ENCODE measurements at regions not wholly inside any gene's neighbourhood (a gene's known extent, or its start where the extent isn't known, plus 50 kb on each side); places are given as distances from the start of the nearest gene placed in this dataset.
A peak's percentile ranks its signal among the peaks of the same experiment; 100 is the strongest.

DNA sequence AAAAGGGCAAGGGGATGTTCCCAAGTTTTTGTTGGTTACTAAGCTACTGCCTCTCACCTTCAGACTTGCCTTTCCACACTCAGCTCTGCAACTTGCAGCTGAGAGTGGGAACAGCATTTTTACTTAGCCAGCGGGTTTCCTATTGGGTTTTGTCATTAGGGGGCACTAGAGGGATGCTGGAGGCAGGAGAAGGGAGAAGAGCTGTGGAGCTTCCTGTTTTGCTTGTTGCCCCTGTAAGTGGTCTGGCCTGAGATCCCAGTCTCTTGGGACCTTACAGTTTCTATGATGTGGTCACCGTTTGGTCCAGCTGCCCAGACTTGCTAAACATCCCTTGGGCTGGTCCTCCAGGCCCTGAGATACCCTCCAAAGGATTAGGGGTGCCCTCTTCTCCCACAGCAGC is 209.6 kb upstream of the NLRP1 start:
- no peak for TF ChIP-seq POLR2AphosphoS5 (IDR thresholded peaks at IDR 0.05)
- TF ChIP-seq, protein P1, sequence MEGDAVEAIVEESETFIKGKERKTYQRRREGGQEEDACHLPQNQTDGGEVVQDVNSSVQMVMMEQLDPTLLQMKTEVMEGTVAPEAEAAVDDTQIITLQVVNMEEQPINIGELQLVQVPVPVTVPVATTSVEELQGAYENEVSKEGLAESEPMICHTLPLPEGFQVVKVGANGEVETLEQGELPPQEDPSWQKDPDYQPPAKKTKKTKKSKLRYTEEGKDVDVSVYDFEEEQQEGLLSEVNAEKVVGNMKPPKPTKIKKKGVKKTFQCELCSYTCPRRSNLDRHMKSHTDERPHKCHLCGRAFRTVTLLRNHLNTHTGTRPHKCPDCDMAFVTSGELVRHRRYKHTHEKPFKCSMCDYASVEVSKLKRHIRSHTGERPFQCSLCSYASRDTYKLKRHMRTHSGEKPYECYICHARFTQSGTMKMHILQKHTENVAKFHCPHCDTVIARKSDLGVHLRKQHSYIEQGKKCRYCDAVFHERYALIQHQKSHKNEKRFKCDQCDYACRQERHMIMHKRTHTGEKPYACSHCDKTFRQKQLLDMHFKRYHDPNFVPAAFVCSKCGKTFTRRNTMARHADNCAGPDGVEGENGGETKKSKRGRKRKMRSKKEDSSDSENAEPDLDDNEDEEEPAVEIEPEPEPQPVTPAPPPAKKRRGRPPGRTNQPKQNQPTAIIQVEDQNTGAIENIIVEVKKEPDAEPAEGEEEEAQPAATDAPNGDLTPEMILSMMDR (IDR thresholded peaks at IDR 0.05 in 8 of 11, conservative IDR thresholded peaks at IDR 0.05 in 3 of 11) = peak in 1 of 11 experiments; percentile 12
- no peak for TF ChIP-seq POLR2A (IDR thresholded peaks at IDR 0.05)

Data from spleen (tissue), 7 donors.